Activated B cell treated with CpG ODN at 0.5 μM for 24 hours (primary cell): ENCODE measurements at regions not wholly inside any gene's neighbourhood (a gene's known extent, or its start where the extent isn't known, plus 50 kb on each side); places are given as distances from the start of the nearest gene placed in this dataset.

Source experiments
- ATAC-seq: fragments of 200-7000 bp; cut with Tn5 transposase; one replicate; pipeline ENCODE4 v1.10.0; 2021; ENCODE audit warnings: low read depth, mild to moderate bottlenecking, moderate library complexity
- CTCF ChIA-PET: fragments of 350-600 bp; sonication (Branson Sonifier 250); formaldehyde crosslinking; loops from one replicate; lab custom pipeline; 2021; ENCODE audit warnings: antibody characterized with exemption; lab: Charles Lee
- POLR2A ChIA-PET: fragments of 350-600 bp; sonication (Branson Sonifier 250); formaldehyde crosslinking; loops from one replicate; lab custom pipeline; 2021; ENCODE audit warnings: antibody characterized with exemption; lab: Charles Lee
- DNase-seq: peaks from one replicate; pipeline ENCODE4 v3.0.0; 2022
- H3K27ac Mint-ChIP-seq: one replicate; pipeline ENCODE4 v1.8.0; 2020; ENCODE audit warnings: mixed read lengths
- H3K27me3 Mint-ChIP-seq: one replicate; pipeline ENCODE4 v1.8.0; 2021; ENCODE audit warnings: mixed read lengths
- H3K36me3 Mint-ChIP-seq: one replicate; pipeline ENCODE4 v1.8.0; 2021; ENCODE audit warnings: low read depth, mixed read lengths
- H3K4me1 Mint-ChIP-seq: one replicate; pipeline ENCODE4 v1.8.0; 2021; ENCODE audit warnings: mixed read lengths
- H3K4me3 Mint-ChIP-seq: one replicate; pipeline ENCODE4 v1.8.0; 2020; ENCODE audit warnings: mild to moderate bottlenecking, mixed read lengths
- H3K9me3 Mint-ChIP-seq: one replicate; pipeline ENCODE4 v1.8.0; 2020; ENCODE audit warnings: mixed read lengths
- intact Hi-C: fragments of 100-400 bp; cut with micrococcal nuclease; formaldehyde crosslinking; loops from one replicate; pipeline ENCODE4 v1.15.1; 2024
- TF ChIP-seq, protein P1 (sequence below): fragments of 200-600 bp; IDR thresholded peaks from one replicate; pipeline ENCODE4 v1.8.0; 2022; ENCODE audit warnings: antibody characterized with exemption, mild to moderate bottlenecking

- intact Hi-C loops: no loop called here
- H3K9me3 Mint-ChIP-seq: peaks cover 4% of the 10 kb centered on the region
- TF ChIP-seq, protein P1, sequence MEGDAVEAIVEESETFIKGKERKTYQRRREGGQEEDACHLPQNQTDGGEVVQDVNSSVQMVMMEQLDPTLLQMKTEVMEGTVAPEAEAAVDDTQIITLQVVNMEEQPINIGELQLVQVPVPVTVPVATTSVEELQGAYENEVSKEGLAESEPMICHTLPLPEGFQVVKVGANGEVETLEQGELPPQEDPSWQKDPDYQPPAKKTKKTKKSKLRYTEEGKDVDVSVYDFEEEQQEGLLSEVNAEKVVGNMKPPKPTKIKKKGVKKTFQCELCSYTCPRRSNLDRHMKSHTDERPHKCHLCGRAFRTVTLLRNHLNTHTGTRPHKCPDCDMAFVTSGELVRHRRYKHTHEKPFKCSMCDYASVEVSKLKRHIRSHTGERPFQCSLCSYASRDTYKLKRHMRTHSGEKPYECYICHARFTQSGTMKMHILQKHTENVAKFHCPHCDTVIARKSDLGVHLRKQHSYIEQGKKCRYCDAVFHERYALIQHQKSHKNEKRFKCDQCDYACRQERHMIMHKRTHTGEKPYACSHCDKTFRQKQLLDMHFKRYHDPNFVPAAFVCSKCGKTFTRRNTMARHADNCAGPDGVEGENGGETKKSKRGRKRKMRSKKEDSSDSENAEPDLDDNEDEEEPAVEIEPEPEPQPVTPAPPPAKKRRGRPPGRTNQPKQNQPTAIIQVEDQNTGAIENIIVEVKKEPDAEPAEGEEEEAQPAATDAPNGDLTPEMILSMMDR: no peak
- H3K4me1 Mint-ChIP-seq: no peaks in the 10 kb centered on the region
- ChIA-PET CTCF (no interaction called here), POLR2A (no interaction called here)
- no peaks in the 10 kb centered on the region for H3K36me3 Mint-ChIP-seq
- no peaks in the 10 kb centered on the region for H3K27me3 Mint-ChIP-seq
- DNase-seq (no peak), ATAC-seq (no peak)
- H3K4me3 Mint-ChIP-seq: no peak overlapping the region
- H3K27ac Mint-ChIP-seq: no peak overlapping the region
Measured at GRCh38 chr7:54908760-54909438, 109.9 kb upstream of the EGFR start.

DNA sequence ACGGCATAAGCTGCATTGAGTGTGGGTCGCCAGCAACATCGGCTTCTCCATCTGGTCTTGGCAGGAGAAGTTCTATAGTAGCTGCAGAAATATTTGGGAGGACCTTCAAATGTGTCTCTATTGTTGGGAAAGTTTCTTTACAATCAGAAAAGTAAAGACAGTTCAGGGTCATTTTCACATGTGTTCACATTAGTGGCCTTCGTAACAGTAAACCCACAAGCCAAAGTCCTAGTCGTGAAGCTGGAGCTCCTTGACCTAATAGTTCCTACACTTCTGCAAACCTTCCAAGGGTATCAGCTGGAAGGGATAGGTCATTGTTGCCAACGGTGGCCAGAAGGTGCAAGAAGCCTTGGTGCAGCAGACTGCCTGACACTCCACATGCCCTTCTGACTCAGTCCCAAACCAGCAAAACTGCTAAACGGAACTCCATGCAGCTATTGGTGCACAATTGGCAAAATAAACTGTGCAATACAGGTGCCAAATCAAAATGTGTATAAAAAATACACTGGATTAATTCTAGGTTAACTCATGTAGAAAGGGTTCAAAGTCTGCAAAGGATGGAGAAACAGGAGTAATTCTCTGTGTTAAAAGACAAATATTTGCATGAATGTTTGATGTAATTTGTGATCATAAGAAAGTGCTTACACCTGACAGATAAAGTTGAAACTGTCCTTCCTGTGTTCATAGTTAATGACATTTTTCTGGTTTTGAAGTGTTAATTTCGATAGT lies 102.8 kb upstream of the EGFR start:
- POLR2A ChIA-PET: no interaction called here
- intact Hi-C loops: no loop called here
- DNase-seq (no peak), ATAC-seq (no peak)
- TF ChIP-seq, protein P1: no peak
- no peak overlapping the region for H3K4me3 Mint-ChIP-seq
- CTCF ChIA-PET: no interaction called here
- H3K36me3 Mint-ChIP-seq: no peaks in the 10 kb centered on the region
- H3K27ac Mint-ChIP-seq: no peak overlapping the region
- no peaks in the 10 kb centered on the region for H3K27me3 Mint-ChIP-seq
- no peaks in the 10 kb centered on the region for H3K9me3 Mint-ChIP-seq
- H3K4me1 Mint-ChIP-seq: no peaks in the 10 kb centered on the region

GRCh38 chr7:54917613-54918391 lies 101.0 kb upstream of the EGFR start:
- Mint-ChIP-seq H3K36me3 (no peaks in the 10 kb centered on the region), H3K4me1 (no peaks in the 10 kb centered on the region), H3K27me3 (no peaks in the 10 kb centered on the region), H3K9me3 (no peaks in the 10 kb centered on the region), H3K27ac (no peak overlapping the region), H3K4me3 (no peak overlapping the region)
- intact Hi-C loops: no loop called here
- ChIA-PET CTCF (no interaction called here), POLR2A (no interaction called here)
- TF ChIP-seq, protein P1: no peak
- ATAC-seq (no peak), DNase-seq (no peak)

DNA sequence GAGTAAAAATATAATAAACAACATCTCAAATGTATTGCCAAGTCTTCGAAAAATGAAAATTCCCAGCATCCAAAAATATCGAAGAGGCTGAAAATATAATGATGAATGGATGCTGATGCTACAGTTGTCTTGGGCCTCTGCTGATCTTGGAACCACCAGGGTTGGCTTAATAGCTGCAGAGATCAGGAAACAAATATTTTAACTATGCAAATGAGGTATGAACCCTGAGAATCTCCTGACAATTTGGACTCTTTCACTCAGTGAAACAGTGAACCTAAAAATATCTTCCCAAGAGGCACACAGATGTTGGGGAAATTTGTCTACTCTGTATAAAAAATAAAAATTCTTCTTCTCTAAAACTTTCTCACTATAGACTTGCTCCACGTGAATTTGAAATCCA lies 97.7 kb upstream of the EGFR start:
- intact Hi-C loops: no loop called here
- Mint-ChIP-seq H3K4me1 (no peaks in the 10 kb centered on the region), H3K9me3 (peaks cover 5% of the 10 kb centered on the region), H3K36me3 (no peaks in the 10 kb centered on the region), H3K4me3 (no peak overlapping the region), H3K27ac (no peak overlapping the region), H3K27me3 (no peaks in the 10 kb centered on the region)
- ChIA-PET CTCF (no interaction called here), POLR2A (no interaction called here)
- DNase-seq (no peak), ATAC-seq (no peak)
- TF ChIP-seq, protein P1: no peak

GRCh38 chr7:54931532-54931931 lies 87.3 kb upstream of the EGFR start:
- Mint-ChIP-seq H3K36me3 (no peaks in the 10 kb centered on the region), H3K4me3 (no peak overlapping the region), H3K9me3 (peaks cover 19% of the 10 kb centered on the region), H3K4me1 (no peaks in the 10 kb centered on the region), H3K27ac (no peak overlapping the region), H3K27me3 (peaks cover 24% of the 10 kb centered on the region)
- TF ChIP-seq, protein P1: no peak
- no peak for ATAC-seq
- intact Hi-C loops: no loop called here
- POLR2A ChIA-PET: no interaction called here
- CTCF ChIA-PET: no interaction called here
- no peak for DNase-seq
